H1 (cell line): ENCODE measurements at regions not wholly inside any gene's neighbourhood (a gene's known extent, or its start where the extent isn't known, plus 50 kb on each side); places are given as distances from the start of the nearest gene placed in this dataset.

Experiments used
- CTCF ChIA-PET: fragments of 300-600 bp; sonication (Branson Sonifier 250); formaldehyde crosslinking; loops from one replicate; lab custom pipeline; 2021; ENCODE audit not compliant: partially characterized antibody; lab: Charles Lee
- POLR2A ChIA-PET: fragments of 300-600 bp; sonication (Branson Sonifier 250); formaldehyde crosslinking; loops from one replicate; lab custom pipeline; 2021; ENCODE audit warnings: inconsistent platforms; ENCODE audit not compliant: partially characterized antibody; lab: Charles Lee
- DNase-seq, 2 experiments: peaks; one replicate each; pipeline versions ENCODE4 v3.0.0 to v3.0.0-alpha.2; 2010 to 2022; ENCODE audit warnings: low spot score in 2 of 2, low read depth in 1 of 2, mixed read lengths in 1 of 2
- FAIRE-seq: peaks from 2 replicates; lab custom pipeline; 2011; peaks lifted over from hg19 to GRCh38; lab: Jason Lieb, UNC
- H2AFZ ChIP-seq: 2 replicates; pipeline ENCODE4 v1.8.1; 2012; ENCODE audit warnings: low read length, inconsistent platforms
- H2AK5ac ChIP-seq: 2 replicates; pipeline ENCODE4 v1.6.1; 2013; ENCODE audit warnings: low read depth, low read length
- H2BK120ac ChIP-seq: replicated peaks from 2 replicates; pipeline ENCODE3; 2013; ENCODE audit warnings: low read depth, low read length, inconsistent platforms
- H2BK12ac ChIP-seq: 2 replicates; pipeline ENCODE4 v1.6.1; 2013; ENCODE audit warnings: low read depth, low read length
- H2BK15ac ChIP-seq: 2 replicates; pipeline ENCODE4 v1.6.1; 2013; ENCODE audit warnings: low read length
- H2BK20ac ChIP-seq: 2 replicates; pipeline ENCODE4 v1.6.1; 2013; ENCODE audit warnings: low read length
- H2BK5ac ChIP-seq: 2 replicates; pipeline ENCODE4 v1.6.1; 2013; ENCODE audit warnings: low read depth, low read length
- H3K14ac ChIP-seq: 2 replicates; pipeline ENCODE4 v1.6.1; 2013; ENCODE audit warnings: inconsistent platforms; ENCODE audit not compliant: insufficient read length
- H3K18ac ChIP-seq: 2 replicates; pipeline ENCODE4 v1.6.1; 2013; ENCODE audit warnings: low read length; ENCODE audit errors: extremely low read depth
- H3K23ac ChIP-seq: 2 replicates; pipeline ENCODE4 v1.6.1; 2013; ENCODE audit warnings: inconsistent platforms; ENCODE audit not compliant: insufficient read length
- H3K23me2 ChIP-seq: 2 replicates; pipeline ENCODE4 v1.6.1; 2013; ENCODE audit warnings: low read depth, low read length
- H3K27ac ChIP-seq: 2 replicates; pipeline ENCODE4 v1.6.1; 2011; ENCODE audit warnings: low read depth, low read length, inconsistent platforms
- H3K27me3 ChIP-seq, 4 experiments: replicated peaks in 1 of 4; 1 replicate in 1 of 4; 2 replicates in 3 of 4; pipeline versions ENCODE4 v1.6.1 to v1.8.1; 2011 to 2013; ENCODE audit warnings: low read length in 3 of 4, mild to moderate bottlenecking in 3 of 4, inconsistent platforms in 2 of 4, mixed read lengths in 2 of 4, moderate library complexity in 1 of 4; ENCODE audit not compliant: control insufficient read depth in 3 of 4, insufficient read depth in 3 of 4; ENCODE audit errors: extremely low read depth in 1 of 4
- H3K36me3 ChIP-seq, 4 experiments: 2 replicates each; pipeline versions ENCODE4 v1.6.1 to v1.8.1; 2011 to 2013; ENCODE audit warnings: mild to moderate bottlenecking in 4 of 4, low read length in 3 of 4, moderate library complexity in 2 of 4, control low read depth in 1 of 4, inconsistent platforms in 1 of 4; ENCODE audit not compliant: insufficient read depth in 4 of 4, control insufficient read depth in 2 of 4
- H3K4ac ChIP-seq: replicated peaks from 2 replicates; pipeline ENCODE3; 2013; ENCODE audit warnings: low read length, low read depth, mixed read lengths, inconsistent platforms; ENCODE audit not compliant: insufficient read length
- H3K4me1 ChIP-seq, 4 experiments: replicated peaks in 1 of 4; 1 replicate in 1 of 4; 2 replicates in 3 of 4; pipeline versions ENCODE4 v1.6.1 to v1.8.1; 2011 to 2013; ENCODE audit warnings: low read length in 3 of 4, inconsistent platforms in 2 of 4, mixed read lengths in 1 of 4; ENCODE audit not compliant: insufficient read depth in 4 of 4, control insufficient read depth in 3 of 4
- H3K4me2 ChIP-seq, 2 experiments: 2 replicates each; pipeline versions ENCODE4 v1.6.1 to v1.8.1; 2011 to 2013; ENCODE audit warnings: low read depth in 2 of 2, low read length in 2 of 2, control low read depth in 1 of 2, inconsistent platforms in 1 of 2, mild to moderate bottlenecking in 1 of 2; ENCODE audit not compliant: insufficient read depth in 1 of 2
- H3K4me3 ChIP-seq, 4 experiments: fragments of 200-600, 300-600 bp in 1 of 4; sonication (generic), shearing (Covaris generic), sonication (Bioruptor Twin) in 1 of 4; 2 replicates each; pipeline versions ENCODE4 v1.5.1 to v1.8.1; 2011 to 2016; ENCODE audit warnings: low read length in 4 of 4, low read depth in 3 of 4, control low read depth in 2 of 4, inconsistent platforms in 2 of 4, mild to moderate bottlenecking in 2 of 4, mixed read lengths in 1 of 4, moderate library complexity in 1 of 4; ENCODE audit not compliant: insufficient read depth in 2 of 4; ENCODE audit errors: extremely low read depth in 1 of 4
- H3K56ac ChIP-seq: replicated peaks from 2 replicates; pipeline ENCODE3; 2013; ENCODE audit warnings: low read depth, mild to moderate bottlenecking, mixed read lengths, low read length, inconsistent platforms; ENCODE audit not compliant: insufficient read length
- H3K79me1 ChIP-seq: 2 replicates; pipeline ENCODE4 v1.6.1; 2013; ENCODE audit warnings: low read depth, low read length, control low read depth
- H3K79me2 ChIP-seq, 2 experiments: 2 replicates each; pipeline versions ENCODE4 v1.6.1 to v1.8.1; 2012 to 2013; ENCODE audit warnings: low read length in 2 of 2, mild to moderate bottlenecking in 2 of 2, inconsistent platforms in 1 of 2; ENCODE audit not compliant: insufficient read depth in 2 of 2, control insufficient read depth in 1 of 2
- H3K9ac ChIP-seq, 4 experiments: replicated peaks in 1 of 4; 1 replicate in 1 of 4; 2 replicates in 3 of 4; pipeline versions ENCODE4 v1.6.1 to v1.8.1; 2011 to 2013; ENCODE audit warnings: low read depth in 3 of 4, low read length in 3 of 4, control low read depth in 2 of 4, mild to moderate bottlenecking in 2 of 4, moderate library complexity in 2 of 4, inconsistent platforms in 1 of 4; ENCODE audit errors: extremely low read depth in 1 of 4
- H3K9me3 ChIP-seq, 2 experiments: 2 replicates each; pipeline versions ENCODE4 v1.6.1 to v1.8.1; 2012 to 2013; ENCODE audit warnings: mild to moderate bottlenecking in 2 of 2, moderate library complexity in 2 of 2, control low read depth in 1 of 2, inconsistent platforms in 1 of 2, low read depth in 1 of 2, low read length in 1 of 2, mixed read lengths in 1 of 2; ENCODE audit not compliant: insufficient read depth in 2 of 2
- H4K20me1 ChIP-seq, 2 experiments: replicated peaks in 1 of 2; 2 replicates each; pipeline versions ENCODE3 to v1.8.1; 2011 to 2013; ENCODE audit warnings: inconsistent platforms in 2 of 2, low read length in 2 of 2, mild to moderate bottlenecking in 1 of 2; ENCODE audit not compliant: insufficient read depth in 2 of 2, control insufficient read depth in 1 of 2
- H4K5ac ChIP-seq: 2 replicates; pipeline ENCODE4 v1.6.1; 2013; ENCODE audit warnings: low read length, low read depth, mixed read lengths, inconsistent platforms; ENCODE audit not compliant: insufficient read length
- H4K8ac ChIP-seq: 2 replicates; pipeline ENCODE4 v1.8.0; 2013; ENCODE audit warnings: mild to moderate bottlenecking, moderate library complexity, low read length, inconsistent platforms; ENCODE audit not compliant: insufficient read depth; ENCODE audit errors: extremely low read depth
- H4K91ac ChIP-seq: replicated peaks from 2 replicates; pipeline ENCODE3; 2013; ENCODE audit warnings: low read length, mixed read lengths, inconsistent platforms; ENCODE audit not compliant: insufficient read length
- BCL11A ChIP-seq, 2 experiments: IDR thresholded peaks; one replicate each; pipeline ENCODE4 v1.6.1; 2011; ENCODE audit warnings: low read depth in 2 of 2, low read length in 2 of 2, mild to moderate bottlenecking in 2 of 2
- BRCA1 ChIP-seq: IDR thresholded peaks from 2 replicates; pipeline ENCODE4 v1.6.1; 2012; ENCODE audit warnings: low read depth, low read length, improper control_type of control experiment
- CBX5 ChIP-seq: fragments of 300-800, 300-1000 bp; sonication (generic); IDR thresholded peaks from 2 replicates; pipeline ENCODE4 v1.7.1; 2016; ENCODE audit warnings: antibody characterized with exemption, low read length, low read depth
- CHD1 ChIP-seq: IDR thresholded peaks from 2 replicates; pipeline ENCODE4 v1.6.1; 2012; ENCODE audit warnings: low read depth, low read length, improper control_type of control experiment
- CREB1 ChIP-seq: IDR thresholded peaks from 2 replicates; pipeline ENCODE4 v1.6.1; 2012; ENCODE audit warnings: inconsistent platforms
- GTF2F1 ChIP-seq: IDR thresholded peaks from 2 replicates; pipeline ENCODE4 v1.6.1; 2012; ENCODE audit warnings: low read depth, low read length, improper control_type of control experiment, borderline replicate concordance
- KDM4A ChIP-seq: IDR thresholded peaks from one replicate; pipeline ENCODE4 v1.7.1; 2012; ENCODE audit warnings: low read depth, mild to moderate bottlenecking, moderate library complexity, low read length, inconsistent platforms; ENCODE audit not compliant: severe bottlenecking
- POLR2A ChIP-seq, 2 experiments: IDR thresholded peaks; 1 replicate in 1 of 2; 2 replicates in 1 of 2; pipeline ENCODE4 v1.6.1; 2011; ENCODE audit warnings: low read depth in 2 of 2, low read length in 2 of 2, mild to moderate bottlenecking in 2 of 2; ENCODE audit errors: control extremely low read depth in 1 of 2
- RNF2 ChIP-seq: fragments of 200-900, 300-1000 bp; sonication (generic); IDR thresholded peaks from 2 replicates; pipeline ENCODE4 v1.7.1; 2016; ENCODE audit warnings: borderline replicate concordance, low read depth, mild to moderate bottlenecking, antibody characterized with exemption, low read length; ENCODE audit not compliant: poor library complexity, severe bottlenecking; ENCODE audit errors: missing control alignments
- SIN3A ChIP-seq, 2 experiments: IDR thresholded peaks in 1 of 2; conservative IDR thresholded peaks in 1 of 2; 2 replicates each; pipeline ENCODE4 v1.6.1; 2011 to 2012; ENCODE audit warnings: low read length in 2 of 2, improper control_type of control experiment in 1 of 2, low read depth in 1 of 2, mild to moderate bottlenecking in 1 of 2
- TEAD4 ChIP-seq: IDR thresholded peaks from 2 replicates; pipeline ENCODE4 v1.6.1; 2012; ENCODE audit warnings: low read depth, low read length, inconsistent platforms, mixed read lengths
- ZNF274 ChIP-seq: IDR thresholded peaks from 2 replicates; pipeline ENCODE4 v1.7.0; 2012; ENCODE audit warnings: low read length, borderline replicate concordance; ENCODE audit errors: extremely low read depth
- WGBS, 2 experiments: shearing (Covaris generic) in 1 of 2; methylation state at CpG; one replicate each; pipeline versions ENCODE4 v1.1.6 to v1.1.7; 2013 to 2015; ENCODE audit warnings: low lambda C conversion rate in 2 of 2, mixed read lengths in 2 of 2, inconsistent platforms in 1 of 2, low coverage in 1 of 2, missing lambda C conversion rate in 1 of 2; ENCODE audit not compliant: insufficient replicate concordance in 2 of 2, insufficient coverage in 1 of 2, insufficient read length in 1 of 2; ENCODE audit errors: extremely low coverage in 1 of 2, missing lambda C conversion rate in 1 of 2; 5-methylcytosine and 5-hydroxymethylcytosine counted together
- TF ChIP-seq, protein P1 (sequence below): IDR thresholded peaks from 2 replicates; pipeline ENCODE4 v1.6.1; 2012; ENCODE audit warnings: inconsistent platforms
- TF ChIP-seq, protein P2 (sequence below): IDR thresholded peaks from 2 replicates; pipeline ENCODE4 v1.6.1; 2012; ENCODE audit warnings: inconsistent platforms

DNA sequence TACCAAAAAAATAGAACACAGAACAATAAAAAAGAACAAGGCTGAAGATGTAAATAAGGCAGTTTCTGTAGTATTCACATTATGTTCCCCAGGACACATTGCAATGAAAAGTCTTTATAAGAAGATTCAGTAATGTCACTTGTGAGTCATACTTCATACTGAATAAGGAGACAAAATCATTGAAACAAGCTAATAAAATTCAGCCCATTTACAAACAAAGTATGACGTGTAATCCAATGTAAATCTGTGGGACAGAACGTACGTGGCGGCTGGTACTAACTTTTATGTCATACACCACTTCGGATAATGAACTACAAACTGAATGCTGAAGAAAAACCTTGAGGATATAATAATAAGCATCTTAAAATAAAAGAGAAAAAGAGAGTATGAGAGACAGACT lies 512.8 kb upstream of the MIR17HG start:
- H3K4me2 ChIP-seq: no peak overlapping the region
- H3K9ac ChIP-seq: no peak overlapping the region
- H4K91ac ChIP-seq: no peak overlapping the region
- H3K23ac ChIP-seq: no peak overlapping the region
- H2BK15ac ChIP-seq: no peak overlapping the region
- H2BK5ac ChIP-seq: no peak overlapping the region
- no peaks in the 10 kb centered on the region for H3K4me1 ChIP-seq
- H3K4ac ChIP-seq: no peak overlapping the region
- ChIA-PET POLR2A (interaction anchor here (0.6 kb wide), 1 partner anchor 649 kb away, joined by 3 read pairs; no protein-coding TSS in a partner anchor), CTCF (no interaction called here)
- H3K79me1 ChIP-seq: no peaks in the 10 kb centered on the region
- H3K79me2 ChIP-seq: no peaks in the 10 kb centered on the region
- WGBS, 2 experiments: 100% methylated on average over 5 of the region's 5 CpGs; no CpG with 5 or more reads in 1 of the 2 experiments
- no peaks in the 10 kb centered on the region for H3K9me3 ChIP-seq
- H3K27me3 ChIP-seq: peaks cover 0 to 1% (median 0%) of the 10 kb centered on the region in 4 experiments; a peak in 1 of 7 replicates
- H3K36me3 ChIP-seq: no peaks in the 10 kb centered on the region
- no peak overlapping the region for H2AK5ac ChIP-seq
- DNase-seq: no peak
- H2BK120ac ChIP-seq: no peak overlapping the region
- H3K14ac ChIP-seq: no peak overlapping the region
- no peak overlapping the region for H2BK20ac ChIP-seq
- no peaks in the 10 kb centered on the region for H3K23me2 ChIP-seq
- H3K56ac ChIP-seq: no peak overlapping the region
- H3K18ac ChIP-seq: no peak overlapping the region
- no peak overlapping the region for H4K8ac ChIP-seq
- no peak overlapping the region for H2BK12ac ChIP-seq
- no peak overlapping the region for H3K4me3 ChIP-seq
- H2AFZ ChIP-seq: no peak overlapping the region
- H4K5ac ChIP-seq: no peak overlapping the region
- no peaks in the 10 kb centered on the region for H4K20me1 ChIP-seq
- H3K27ac ChIP-seq: no peak overlapping the region
- FAIRE-seq: no peak
- no peak for TF ChIP-seq CHD1
- TF ChIP-seq, protein P1, sequence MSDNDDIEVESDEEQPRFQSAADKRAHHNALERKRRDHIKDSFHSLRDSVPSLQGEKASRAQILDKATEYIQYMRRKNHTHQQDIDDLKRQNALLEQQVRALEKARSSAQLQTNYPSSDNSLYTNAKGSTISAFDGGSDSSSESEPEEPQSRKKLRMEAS: no peak
- TF ChIP-seq POLR2A (IDR thresholded peaks at IDR 0.05; ENCODE audit: control extremely low read depth in 1 of 2, low read depth in 2 of 2, low read length in 2 of 2): no peak
- TF ChIP-seq KDM4A: no peak
- TF ChIP-seq, protein P2, sequence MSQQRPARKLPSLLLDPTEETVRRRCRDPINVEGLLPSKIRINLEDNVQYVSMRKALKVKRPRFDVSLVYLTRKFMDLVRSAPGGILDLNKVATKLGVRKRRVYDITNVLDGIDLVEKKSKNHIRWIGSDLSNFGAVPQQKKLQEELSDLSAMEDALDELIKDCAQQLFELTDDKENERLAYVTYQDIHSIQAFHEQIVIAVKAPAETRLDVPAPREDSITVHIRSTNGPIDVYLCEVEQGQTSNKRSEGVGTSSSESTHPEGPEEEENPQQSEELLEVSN: no peak
- TF ChIP-seq BCL11A (IDR thresholded peaks at IDR 0.05; ENCODE audit: low read depth in 2 of 2, low read length in 2 of 2): no peak
- no peak for TF ChIP-seq CREB1
- TF ChIP-seq TEAD4: no peak
- no peak for TF ChIP-seq RNF2
- no peak for TF ChIP-seq BRCA1
- no peak for TF ChIP-seq CBX5
- TF ChIP-seq GTF2F1: no peak
- no peak for TF ChIP-seq SIN3A (conservative IDR thresholded peaks at IDR 0.05 in 1 of 2, IDR thresholded peaks at IDR 0.05 in 1 of 2; ENCODE audit: low read depth in 1 of 2, low read length in 2 of 2)
- TF ChIP-seq ZNF274: no peak
